ENCODE measurements at regions not wholly inside any gene's neighbourhood (a gene's known extent, or its start where the extent isn't known, plus 50 kb on each side); places are given as distances from the start of the nearest gene placed in this dataset.

GRCh38 chr3:16797831-16798230 lies 86.9 kb upstream of the PLCL2 start:
- intact Hi-C loops (cut with DNase I, micrococcal nuclease) = no loop called here
- ATAC-seq (no peak), DNase-seq (no peak)

DNA sequence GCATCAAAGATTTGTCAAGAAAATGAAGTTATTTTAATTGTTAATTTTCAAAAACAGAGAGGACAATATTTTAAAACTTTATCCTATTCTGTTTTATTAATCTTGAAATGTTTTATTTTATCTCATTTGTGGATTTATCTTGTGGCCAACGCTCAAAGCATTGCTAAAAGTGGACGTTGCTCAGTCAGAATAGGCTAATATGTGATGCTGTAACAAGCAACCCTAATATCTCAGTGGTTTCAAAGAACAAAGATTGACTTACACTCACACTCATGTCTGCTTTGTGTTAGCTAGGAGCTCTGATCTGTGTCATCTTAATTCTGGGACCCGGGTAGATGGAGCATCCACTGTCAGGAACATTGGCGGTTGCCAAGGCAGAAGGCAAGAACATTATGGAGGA lies 86.0 kb upstream of the PLCL2 start:
- intact Hi-C loops (cut with DNase I, micrococcal nuclease) = no loop called here
- DNase-seq (no peak), ATAC-seq (no peak)

- no peak for ATAC-seq
- DNase-seq = no peak
- intact Hi-C loops (cut with DNase I, micrococcal nuclease) = no loop called here
These were observed 84.4 kb upstream of the PLCL2 start for GRCh38 chr3:16800361-16800760.

DNA sequence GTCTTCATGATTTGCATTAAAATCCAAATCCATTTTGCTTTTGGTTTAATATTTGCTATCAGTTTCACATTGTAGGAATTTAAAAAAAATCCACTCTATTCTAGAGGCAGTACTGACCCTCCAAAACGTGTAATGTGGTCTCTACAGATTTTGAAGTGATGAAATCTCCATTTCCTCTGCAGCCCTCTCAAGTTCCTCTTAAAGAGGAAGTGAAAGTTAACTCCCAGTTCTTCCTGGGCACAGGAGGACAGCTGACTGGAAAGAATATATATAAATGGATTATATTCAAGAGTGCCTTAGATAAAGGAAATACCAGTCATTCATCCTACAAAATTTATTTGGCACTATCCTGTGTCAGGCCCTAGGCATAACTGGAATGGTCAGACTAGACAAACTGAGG lies 83.5 kb upstream of the PLCL2 start:
- intact Hi-C loops (cut with DNase I, micrococcal nuclease) = no loop called here
- ATAC-seq (no peak), DNase-seq (no peak)

DNA sequence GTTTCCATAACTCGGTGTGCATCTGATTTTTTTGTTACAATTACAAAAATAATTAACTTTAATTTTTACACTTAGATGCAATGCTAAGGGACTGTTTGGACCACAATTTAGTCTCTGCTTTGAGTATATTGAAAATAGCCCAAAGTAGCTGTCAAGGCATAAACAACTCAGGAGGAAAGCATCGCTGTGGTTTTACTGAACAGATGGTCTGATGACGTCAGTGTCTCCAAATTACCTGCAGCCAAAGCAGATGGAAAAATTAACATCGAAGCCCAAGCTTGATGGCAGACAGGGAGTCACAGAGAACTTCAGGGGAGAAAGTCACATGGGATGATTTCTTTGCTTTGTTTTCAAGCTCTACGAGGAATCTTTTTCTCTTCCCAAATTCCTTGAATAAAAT lies 83.1 kb upstream of the PLCL2 start:
- DNase-seq (no peak), ATAC-seq (no peak)
- intact Hi-C loops (cut with DNase I, micrococcal nuclease) = no loop called here

DNA sequence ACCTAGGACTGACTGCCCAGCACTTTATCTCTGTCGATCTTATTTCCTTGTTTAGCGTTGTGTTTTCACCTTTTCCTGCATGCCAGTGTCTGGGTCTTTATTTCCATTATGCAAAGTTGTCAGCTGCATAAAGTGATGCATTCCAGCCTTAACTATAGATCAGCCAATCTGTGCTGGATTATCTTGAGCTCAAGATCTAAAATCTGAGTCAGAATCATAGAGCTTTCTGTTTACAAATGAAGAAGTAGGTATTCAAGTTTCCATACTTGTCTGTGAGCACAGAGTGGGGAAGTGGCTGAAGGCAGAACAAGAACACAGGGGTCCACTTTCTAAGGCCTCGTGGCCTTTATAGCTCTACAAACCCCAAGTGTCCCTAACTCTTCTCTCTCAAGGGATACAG lies 82.4 kb upstream of the PLCL2 start:
- intact Hi-C loops (cut with DNase I, micrococcal nuclease) = no loop called here
- ATAC-seq (no peak), DNase-seq (no peak)

- DNase-seq (no peak), ATAC-seq (no peak)
- intact Hi-C loops (cut with DNase I, micrococcal nuclease) = no loop called here
These were observed 81.7 kb upstream of the PLCL2 start for GRCh38 chr3:16803019-16803418.

- DNase-seq (no peak), ATAC-seq (no peak)
- intact Hi-C loops (cut with DNase I, micrococcal nuclease) = no loop called here
These were observed 77.4 kb upstream of the PLCL2 start for GRCh38 chr3:16807391-16807790.

DNA sequence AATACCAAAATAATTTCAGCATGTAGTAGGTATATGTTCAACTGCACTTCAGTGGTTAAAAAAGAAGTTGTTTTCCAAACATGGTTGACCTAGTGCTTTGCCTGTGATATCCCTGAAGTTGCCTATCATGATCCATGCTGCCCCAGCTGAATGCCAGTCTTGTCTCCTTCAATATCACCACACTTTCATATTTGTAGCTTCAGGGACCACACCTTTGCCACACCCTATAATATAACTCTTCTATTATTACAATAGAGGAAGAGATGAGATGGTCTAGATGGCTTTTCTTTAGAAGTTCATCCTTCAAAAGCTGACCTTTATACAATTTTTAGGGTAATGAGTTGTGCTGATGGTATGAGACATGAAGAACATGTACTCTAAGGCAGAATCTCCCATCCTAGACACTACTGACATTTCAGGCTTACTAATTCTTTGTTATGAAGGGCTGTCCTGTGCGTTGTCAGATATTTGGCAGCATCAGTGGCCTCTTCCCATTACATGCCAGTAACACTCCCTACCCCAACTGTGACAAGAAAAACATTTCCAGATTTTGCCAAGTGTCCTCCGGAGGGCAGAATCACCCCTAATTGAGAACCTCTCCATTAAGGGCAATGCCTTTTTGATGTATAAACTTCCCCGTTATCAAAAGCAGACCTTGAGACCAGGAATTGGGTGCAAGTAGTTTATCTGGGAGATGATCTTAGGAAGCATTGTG lies 76.2 kb upstream of the PLCL2 start:
- intact Hi-C loops (cut with DNase I, micrococcal nuclease) = no loop called here
- peak; percentile 82 for ATAC-seq
- DNase-seq = no peak

DNA sequence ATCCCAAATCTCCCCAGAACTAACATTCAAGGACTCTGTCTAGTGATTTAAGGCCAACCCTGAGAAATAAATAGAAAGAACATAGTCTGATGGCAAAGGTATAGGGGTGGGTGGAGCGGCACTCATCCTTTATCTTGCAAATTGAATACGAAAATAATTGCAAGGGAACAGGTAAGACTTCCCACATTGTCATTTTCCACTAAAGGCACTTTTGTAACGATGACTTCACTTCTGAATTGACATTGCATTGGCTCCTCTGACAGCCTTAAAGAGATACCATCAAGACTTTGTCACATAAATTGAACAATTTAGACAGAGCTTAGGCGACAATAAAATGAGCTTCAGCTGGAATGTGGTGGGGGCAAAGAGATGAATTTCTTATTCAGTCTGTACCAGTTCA lies 75.3 kb upstream of the PLCL2 start:
- DNase-seq (no peak), ATAC-seq (no peak)
- intact Hi-C loops (cut with DNase I, micrococcal nuclease) = no loop called here

- intact Hi-C loops (cut with DNase I, micrococcal nuclease) = no loop called here
- DNase-seq (no peak), ATAC-seq (no peak)
These were observed 74.8 kb upstream of the PLCL2 start for GRCh38 chr3:16809993-16810392.

DNA sequence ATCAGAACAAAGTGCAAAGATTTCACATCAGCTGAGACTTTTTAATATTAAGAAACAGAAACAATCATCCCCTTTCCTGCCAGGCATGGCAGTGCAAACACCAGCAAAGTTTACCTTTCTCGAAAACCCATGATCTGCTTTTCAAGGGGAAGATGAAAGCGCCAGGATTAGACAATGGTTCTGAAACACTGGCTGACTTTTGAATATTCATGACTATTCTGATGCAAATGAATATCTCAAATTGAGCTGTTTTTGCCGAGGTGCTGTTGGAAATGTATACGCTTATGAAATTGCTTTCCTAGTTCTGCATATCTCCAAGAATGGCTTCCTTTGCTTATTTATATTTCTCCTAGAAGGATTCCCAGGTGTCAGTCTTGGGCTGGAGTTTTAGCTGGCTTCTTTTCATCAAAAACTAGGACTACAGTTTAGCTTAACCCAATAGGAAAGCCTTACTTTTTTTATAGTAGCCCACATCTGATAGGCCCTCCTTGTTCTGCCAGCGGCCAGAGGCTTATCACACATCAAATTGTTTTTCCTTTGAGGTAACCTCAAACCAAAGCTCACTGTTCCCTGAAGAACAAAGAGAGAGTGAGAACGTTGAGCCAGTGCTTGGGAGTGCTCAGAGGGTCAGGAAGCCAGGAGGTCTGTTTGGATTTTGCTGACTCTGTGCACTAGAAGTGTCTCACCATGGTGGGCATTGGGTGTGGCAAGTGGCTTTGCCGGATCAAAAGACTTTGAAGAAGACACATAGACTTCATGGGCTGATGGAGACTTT lies 74.0 kb upstream of the PLCL2 start:
- ATAC-seq (no peak), DNase-seq (no peak)
- intact Hi-C loops (cut with DNase I, micrococcal nuclease) = no loop called here

DNA sequence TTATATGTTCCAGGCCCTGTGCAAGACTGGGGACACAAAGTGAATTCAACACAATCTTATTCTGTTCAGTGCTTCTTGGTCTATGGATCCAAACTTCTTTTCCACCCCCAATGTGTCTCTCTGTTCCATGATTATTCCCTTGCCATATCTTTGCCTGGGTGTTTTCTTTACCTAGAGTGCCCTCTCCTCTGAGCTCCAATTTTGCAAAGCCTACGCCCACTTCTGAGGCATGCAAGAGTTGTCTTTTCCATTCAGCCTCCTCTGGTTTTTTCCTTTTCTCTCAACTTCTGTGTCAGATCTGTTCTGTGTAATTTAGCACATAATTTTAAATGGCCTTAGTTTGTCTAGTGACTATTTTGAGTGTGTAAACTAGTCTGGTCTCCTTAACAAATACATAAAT lies 72.8 kb upstream of the PLCL2 start:
- DNase-seq = no peak
- ATAC-seq = no peak
- intact Hi-C loops (cut with DNase I, micrococcal nuclease) = no loop called here

DNA sequence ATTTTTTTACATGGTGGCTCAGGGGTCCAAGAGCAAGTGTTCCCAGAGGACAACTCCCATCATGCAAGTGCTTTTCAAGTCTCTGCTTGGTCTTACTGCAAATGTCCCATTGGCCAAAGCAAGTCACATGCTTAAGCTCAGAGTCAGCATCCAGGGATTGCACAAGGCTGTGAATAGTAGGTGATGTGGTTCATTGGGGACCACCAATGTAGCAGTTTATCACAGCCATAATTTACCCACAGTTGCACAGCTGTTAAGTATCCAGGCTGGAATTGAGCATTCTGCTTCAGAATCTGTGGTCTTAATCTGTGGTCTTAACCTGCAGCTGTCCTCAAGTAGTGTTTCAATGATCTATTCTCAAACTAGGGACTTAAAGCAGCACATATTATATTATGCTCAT lies 71.4 kb upstream of the PLCL2 start:
- DNase-seq = no peak
- intact Hi-C loops (cut with DNase I, micrococcal nuclease) = no loop called here
- no peak for ATAC-seq

DNA sequence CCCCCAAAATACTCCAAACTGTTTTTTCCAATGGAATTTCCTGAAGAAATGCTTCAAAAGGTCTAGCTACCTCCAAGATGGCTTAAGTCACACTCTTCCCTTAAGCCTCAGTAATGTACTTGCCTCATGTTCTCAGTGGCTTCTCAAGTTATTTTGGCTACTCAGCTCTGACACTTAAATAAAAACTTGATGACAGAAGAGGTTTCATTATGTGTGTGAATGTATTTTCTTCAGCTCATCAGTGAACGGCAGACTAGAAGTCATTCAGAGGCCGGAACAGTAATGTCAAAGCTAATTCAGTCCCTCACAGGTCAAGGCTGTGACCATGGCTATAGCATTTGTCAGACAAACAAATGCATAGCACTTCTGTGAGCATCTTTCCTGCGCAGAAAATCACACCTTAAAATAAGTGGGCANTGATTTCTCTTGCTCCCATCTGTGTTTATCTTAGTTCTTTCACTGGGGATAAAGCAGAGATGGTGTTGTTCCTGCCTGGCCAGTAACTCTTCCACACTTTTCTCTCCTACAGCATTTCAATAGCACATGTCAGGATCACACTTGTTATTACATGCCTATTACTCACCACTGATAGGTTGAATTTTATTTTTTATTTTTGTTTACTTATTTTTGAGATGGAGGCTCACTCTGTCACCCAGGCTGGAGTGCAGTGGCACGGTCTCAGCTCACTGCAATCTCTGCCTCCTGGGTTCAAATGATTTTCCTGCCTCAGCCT lies 68.5 kb upstream of the PLCL2 start:
- DNase-seq (no peak), ATAC-seq (no peak)
- intact Hi-C loops (cut with DNase I, micrococcal nuclease) = no loop called here

- DNase-seq (no peak), ATAC-seq (no peak)
- intact Hi-C loops (cut with DNase I, micrococcal nuclease) = no loop called here
These were observed 67.6 kb upstream of the PLCL2 start for GRCh38 chr3:16817197-16817596.

DNA sequence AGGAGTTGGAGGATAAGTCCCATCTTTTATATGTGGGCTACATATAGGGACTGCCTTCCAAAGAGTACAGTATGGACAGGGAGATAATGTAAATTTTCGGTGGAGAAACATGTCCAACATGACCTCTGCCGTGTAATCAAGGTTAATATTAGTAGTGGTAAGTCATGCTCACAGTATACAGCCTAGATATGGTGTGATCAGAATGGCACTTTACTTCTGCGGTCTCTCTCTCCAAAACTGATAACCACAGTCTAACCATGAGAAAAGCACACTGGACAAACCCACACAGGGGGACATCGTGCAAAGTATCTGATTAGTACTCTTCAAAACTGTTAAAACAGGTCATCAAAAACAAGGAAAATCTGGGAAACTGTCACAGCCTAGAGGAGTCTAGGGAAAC lies 66.6 kb upstream of the PLCL2 start:
- ATAC-seq = no peak
- intact Hi-C loops (cut with DNase I, micrococcal nuclease) = no loop called here
- no peak for DNase-seq

DNA sequence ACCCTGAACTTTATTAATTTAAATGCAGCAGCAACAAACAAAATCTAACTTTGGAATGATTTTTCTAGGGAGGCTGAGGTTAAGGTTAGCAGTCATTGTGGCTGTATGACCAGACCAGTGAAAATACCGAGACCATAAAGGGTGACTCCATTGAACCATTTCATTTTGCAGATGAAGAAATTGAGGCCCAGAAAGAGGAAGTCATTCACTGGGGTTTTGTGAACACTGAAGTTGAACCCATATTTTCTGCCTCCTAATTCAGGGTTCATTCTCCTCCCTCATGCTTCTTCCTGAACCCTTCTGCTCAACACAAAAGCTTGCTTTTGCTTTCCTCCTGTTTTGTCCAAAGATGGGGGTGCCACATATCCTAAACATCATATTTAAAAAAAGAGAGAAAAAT lies 65.8 kb upstream of the PLCL2 start:
- intact Hi-C loops (cut with DNase I, micrococcal nuclease) = no loop called here
- ATAC-seq = no peak
- no peak for DNase-seq

DNA sequence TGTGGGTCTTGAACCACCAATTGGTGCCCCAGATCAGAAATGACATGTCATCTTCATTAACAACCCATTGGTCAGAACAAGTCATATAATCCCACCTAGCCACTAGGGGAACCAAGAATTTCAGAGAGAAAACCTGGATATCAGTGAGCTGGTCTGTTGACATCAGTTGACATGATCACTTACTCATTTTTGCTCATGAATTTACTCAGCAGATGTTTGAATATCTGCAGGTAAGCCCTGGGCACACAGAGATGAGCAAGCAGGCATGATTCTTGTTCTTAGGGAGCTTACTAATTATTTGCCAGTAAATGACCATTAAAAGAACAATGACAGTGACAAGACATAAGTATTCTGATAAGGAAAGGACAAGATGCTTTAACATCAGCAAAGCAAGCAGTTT lies 64.3 kb upstream of the PLCL2 start:
- no peak for ATAC-seq
- no peak for DNase-seq
- intact Hi-C loops (cut with DNase I, micrococcal nuclease) = no loop called here

- no peak for ATAC-seq
- intact Hi-C loops (cut with DNase I, micrococcal nuclease) = no loop called here
These were observed 63.7 kb upstream of the PLCL2 start for GRCh38 chr3:16821053-16821452.

More at GRCh38 chr3:16821053-16821452, 63.7 kb upstream of the PLCL2 start:
- no peak for DNase-seq

Data from left colon (tissue), 2 donors.